Thyroid gland (tissue), 4 donors: ENCODE measurements at regions not wholly inside any gene's neighbourhood (a gene's known extent, or its start where the extent isn't known, plus 50 kb on each side); places are given as distances from the start of the nearest gene placed in this dataset.

Experiments
- CTCF ChIP-seq, 6 experiments: fragments of 200-600 bp in 3 of 6; fragments of 450-650 bp in 3 of 6; sonication (generic) in 3 of 6; IDR thresholded peaks; one replicate each; pipeline ENCODE4 v1.5.1; 2016 to 2019; ENCODE audit warnings: antibody characterized with exemption in 6 of 6, mild to moderate bottlenecking in 2 of 6, inconsistent platforms in 1 of 6, moderate library complexity in 1 of 6
- POLR2A ChIP-seq, 2 donors: fragments of 450-650 bp; IDR thresholded peaks; one replicate each; pipeline ENCODE4 v1.6.1; 2017; ENCODE audit warnings: antibody characterized with exemption in 2 of 2, mild to moderate bottlenecking in 2 of 2, moderate library complexity in 1 of 2

DNA sequence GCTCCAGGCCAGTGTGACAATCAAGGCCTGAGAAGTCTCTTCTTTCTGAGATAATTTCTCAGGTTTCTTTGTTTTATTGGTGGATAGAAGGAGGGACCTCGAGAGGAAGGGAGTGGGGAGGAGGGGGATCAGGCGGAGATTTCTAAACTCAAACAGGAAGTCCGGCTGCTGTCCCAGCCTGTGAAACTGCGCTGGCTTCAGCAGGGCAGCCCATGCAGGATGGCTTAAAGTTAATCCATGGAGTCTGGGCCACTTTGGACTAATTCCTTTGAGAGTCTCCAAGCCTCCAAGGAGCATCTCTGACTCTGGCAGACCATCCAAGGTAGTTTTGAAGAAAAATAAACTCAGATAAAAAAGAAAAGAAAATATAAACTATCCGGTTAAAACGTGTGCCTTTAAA is 378.5 kb downstream of the MLLT3 start:
- no peak for TF ChIP-seq CTCF (IDR thresholded peaks at IDR 0.05)
- TF ChIP-seq POLR2A (IDR thresholded peaks at IDR 0.05): no peak
